ENCODE measurements at regions not wholly inside any gene's neighbourhood (a gene's known extent, or its start where the extent isn't known, plus 50 kb on each side); places are given as distances from the start of the nearest gene placed in this dataset.
"Not testable (repeated sequence)": the region's sequence is repeated elsewhere in the genome, so short reads cannot be mapped to it uniquely, and the experiment has no call there.

DNA sequence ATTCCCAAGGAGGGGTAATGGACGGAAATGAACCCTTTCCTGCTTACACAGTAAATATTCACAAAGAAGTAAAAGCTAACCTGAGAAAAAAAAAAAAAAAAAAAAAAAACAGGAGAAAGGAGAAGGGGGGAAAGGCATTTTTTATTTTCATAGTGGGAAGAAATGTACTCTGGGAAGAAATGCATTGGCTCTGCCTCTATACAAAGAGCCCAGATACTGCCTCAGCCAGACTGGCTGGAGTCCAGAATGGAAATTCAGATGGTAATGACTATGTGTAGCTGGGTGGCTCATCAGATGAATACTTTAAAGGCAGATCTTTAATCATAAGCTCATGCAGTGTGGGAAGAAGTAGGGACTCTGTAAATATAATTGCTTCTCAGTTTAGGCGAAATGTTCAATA, 124.9 kb upstream of the ZNF608 start:
- no peak for DNase-seq (ENCODE audit: low spot score)

- no peak for DNase-seq (ENCODE audit: low spot score)
Observed at GRCh38 chr5:124872086-124872485, 125.6 kb upstream of the ZNF608 start.

DNA sequence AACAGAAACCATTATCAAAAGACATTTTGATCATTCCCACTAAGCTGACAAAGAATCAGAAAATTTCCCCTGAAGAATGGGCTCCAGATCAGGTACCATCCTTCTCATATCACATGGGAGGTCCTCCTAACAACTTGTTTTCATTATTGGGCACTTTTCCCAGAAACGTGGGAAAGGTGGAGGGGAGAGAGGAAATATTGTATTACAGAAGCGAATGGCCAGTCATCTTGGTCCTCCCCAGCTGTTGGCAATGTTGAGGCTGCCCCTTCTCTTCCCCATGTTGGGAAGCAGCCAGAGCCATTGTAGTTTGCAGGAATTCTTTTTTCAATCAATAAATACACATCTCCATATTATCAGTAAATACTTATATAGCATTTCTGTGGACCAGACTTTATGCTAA, 126.2 kb upstream of the ZNF608 start:
- no peak for DNase-seq (ENCODE audit: low spot score)

DNA sequence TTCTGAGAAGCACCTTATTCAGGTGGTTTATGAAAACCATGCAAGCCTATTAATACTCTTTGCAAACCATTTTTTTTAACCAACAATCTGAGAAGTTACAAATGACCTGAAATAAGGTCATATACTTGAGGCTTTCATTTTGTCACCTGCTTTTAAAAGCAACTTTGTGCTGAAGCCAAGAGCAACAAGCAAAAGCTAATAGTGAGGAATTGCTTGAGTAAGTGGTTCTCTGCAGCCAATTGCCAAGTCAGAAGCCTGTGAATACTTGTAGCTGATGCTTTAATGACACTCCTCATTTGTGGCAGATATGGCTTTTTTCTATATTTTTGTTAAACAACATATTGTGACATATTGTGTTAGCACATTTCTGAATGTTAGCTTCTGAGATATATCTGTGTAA, 126.7 kb upstream of the ZNF608 start:
- no peak for DNase-seq (ENCODE audit: low spot score)

DNA sequence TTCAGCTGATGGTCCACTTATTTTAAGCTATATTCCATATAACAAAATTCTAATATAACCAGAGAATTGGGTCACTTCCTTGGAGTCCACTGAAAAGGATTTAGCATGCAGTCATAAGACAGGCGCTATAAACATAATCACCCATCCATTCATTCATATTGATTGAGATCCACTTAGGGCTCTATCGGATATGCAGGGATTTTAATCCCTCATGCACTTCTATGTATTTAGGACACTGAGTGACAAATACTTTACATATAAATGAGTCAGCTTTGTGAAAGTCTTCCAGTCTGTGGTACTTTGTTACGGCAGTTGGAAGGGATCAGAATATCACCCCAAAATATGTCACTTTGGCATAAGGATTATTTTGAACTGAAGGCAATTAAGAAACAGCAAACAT, 127.3 kb upstream of the ZNF608 start:
- DNase-seq (ENCODE audit: low spot score), result no peak

DNA sequence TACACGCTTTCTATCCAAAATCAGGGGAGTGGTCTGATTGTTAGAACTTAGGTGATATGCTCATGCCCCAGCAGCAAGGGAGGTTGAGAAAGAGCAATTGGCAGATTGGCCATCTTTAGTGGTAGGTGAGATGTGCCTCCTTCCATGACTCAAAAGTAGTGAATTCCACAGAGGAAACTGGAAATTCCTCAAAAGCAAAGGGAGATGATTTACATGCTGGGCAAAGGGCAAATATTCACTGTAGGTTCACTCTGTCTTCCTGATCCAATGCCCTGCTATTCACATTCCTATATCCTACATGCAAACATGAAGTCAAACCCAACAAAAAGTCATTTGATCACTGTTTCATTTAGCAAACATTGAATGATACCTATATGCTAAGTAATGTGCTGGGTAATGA, 130.1 kb upstream of the ZNF608 start:
- no peak for DNase-seq (ENCODE audit: low spot score)

- DNase-seq (ENCODE audit: low spot score), result no peak
Observed at GRCh38 chr5:124876983-124877382, 130.5 kb upstream of the ZNF608 start.

DNA sequence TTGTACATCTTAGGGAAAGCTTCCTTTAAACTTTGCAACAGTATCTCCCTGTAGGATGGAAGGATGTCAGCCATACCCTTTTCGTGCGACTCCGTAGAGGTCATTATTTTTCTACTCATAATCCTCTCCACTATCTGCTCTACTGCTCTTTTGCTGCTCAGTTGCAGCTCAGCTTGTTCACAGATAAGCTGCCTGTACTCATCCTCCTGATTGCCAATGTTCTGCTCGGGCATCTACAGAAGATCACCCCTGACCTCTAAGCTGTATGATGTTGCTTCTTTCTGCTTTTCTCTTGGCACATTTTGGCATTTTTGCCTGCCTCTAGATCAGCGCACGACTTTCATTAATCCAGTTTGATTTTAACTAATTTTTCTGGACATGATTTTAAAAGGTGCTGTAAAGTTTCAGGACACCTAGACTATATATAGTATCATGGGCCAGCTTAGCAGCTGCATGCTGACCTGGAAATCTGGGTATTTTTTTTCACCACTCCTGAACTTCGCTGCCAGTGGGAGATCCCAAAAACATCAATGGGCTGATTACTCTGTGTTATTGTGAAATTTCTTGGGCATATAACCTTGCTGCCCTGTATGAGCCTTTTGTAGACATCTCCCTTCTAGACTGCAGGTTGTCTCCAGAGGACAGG, 131.2 kb upstream of the ZNF608 start:
- DNase-seq (ENCODE audit: low spot score), result no peak

DNA sequence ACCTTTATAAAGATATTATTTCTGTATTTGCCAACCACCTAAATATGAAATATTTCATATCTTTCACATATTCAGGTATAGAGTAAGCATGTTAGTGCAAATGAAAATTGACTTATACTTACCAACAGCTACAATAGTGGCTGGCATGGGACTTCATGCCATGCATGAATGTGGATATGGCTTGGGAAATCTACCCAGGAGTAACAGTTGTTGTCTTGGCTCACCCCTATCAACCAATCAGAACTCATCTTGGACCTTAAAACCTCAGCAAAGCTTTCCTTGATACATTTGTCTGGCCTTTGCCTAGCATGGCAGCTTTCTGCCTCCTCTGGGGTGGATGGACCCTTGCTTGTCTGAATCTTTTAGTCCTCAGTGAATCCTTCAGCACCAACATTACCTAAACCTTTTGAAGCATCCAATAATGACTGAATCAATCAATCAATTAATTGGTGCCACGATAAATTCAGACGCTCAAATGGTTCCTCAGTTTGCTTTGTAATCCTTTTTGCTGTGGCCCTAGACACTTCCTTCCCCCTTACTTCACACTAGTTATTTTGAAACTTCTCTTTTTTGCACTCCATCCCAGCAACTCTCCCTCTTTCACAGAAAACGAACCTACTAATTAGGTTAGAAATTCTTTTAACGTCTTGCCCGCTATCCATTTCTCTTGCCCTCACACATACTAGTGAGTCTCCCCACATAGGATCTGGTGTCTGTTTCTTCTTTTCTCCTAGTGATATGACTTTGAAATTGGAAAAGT, 132.3 kb upstream of the ZNF608 start:
- no peak for DNase-seq (ENCODE audit: low spot score)

DNA sequence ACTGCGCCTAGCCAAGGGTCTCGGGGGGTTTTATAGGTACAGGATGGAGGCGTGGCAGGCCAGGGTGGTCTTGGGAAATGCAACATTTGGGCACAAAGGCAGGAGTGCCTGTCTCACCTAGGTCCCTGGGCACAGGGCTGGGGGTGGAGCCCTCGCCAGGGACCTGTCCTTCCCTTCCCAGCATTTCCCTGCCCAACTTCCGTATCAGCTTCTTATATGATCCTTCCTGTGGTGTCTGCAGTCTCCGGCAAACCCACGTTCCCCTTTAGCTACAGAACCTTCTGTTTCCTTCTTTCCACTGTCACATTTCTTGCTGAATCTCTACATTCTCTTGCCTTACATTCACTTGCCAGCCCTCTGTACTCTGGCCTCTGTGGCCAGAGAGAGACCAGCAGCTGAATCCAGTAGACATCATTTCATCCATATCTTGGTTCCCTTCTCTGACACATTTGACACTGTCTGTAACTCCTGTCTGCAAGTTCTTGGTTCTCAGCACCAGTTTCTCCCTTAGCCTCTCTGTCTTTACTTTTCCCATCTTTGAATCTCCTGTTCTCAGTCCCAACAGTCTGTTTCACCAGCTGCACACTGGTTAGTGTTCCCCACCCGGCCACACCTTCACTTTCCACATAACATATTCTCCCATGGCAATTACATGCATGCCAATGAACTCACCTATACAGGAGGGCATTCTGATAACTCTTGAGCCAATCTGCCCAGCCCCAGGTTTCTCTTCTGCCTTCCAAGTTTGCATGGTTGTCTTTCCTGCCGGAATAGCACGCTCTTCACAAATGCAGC, 134.7 kb upstream of the ZNF608 start:
- no peak for DNase-seq (ENCODE audit: low spot score)

- DNase-seq (ENCODE audit: low spot score), result no peak
Observed at GRCh38 chr5:124883681-124884080, 137.2 kb upstream of the ZNF608 start.

DNA sequence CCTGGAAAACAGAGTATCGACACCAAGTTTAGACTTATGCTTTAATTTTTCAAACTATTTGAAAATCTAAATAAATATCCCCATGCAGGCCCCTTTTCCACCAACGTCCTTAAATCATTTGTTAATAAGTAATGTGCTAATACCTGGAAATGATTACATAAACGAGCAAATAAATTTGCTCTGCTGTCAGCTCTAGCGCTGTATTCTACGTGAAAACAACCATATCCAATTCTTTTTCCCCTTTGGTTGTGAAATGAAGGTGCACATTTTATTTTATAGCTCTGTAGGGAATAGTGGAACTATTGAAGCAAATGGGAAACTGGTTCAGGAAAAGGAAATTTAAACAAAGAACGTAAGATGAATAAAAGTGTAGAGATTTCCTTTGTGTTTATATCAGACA, 137.7 kb upstream of the ZNF608 start:
- no peak for DNase-seq (ENCODE audit: low spot score)

GRCh38 chr5:124885490-124885889, 139.1 kb upstream of the ZNF608 start:
- DNase-seq (ENCODE audit: low spot score), result no peak

GRCh38 chr5:124887223-124887622, 140.8 kb upstream of the ZNF608 start:
- DNase-seq (ENCODE audit: low spot score), result no peak

DNA sequence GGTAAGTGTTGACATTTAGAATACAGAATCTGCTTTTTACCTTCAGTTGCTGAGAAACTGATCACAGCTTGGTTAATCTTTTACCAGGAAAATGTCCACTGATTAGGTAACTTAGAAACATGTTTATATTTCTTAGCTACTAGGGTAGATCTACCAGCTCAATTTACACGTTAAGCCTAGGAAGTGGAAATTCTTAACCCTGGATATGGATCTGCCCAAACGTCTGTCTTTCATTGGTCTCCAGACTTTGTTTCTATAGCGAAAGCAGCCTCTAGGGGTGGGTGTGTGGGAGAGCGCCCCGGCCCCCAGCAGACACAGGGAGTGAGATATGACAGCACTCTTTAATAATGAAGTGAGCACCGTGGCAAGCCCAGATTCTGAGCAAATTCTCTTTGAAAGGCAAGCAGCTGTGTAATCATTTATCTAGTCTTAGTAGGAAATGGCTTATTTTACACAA, 141.6 kb upstream of the ZNF608 start:
- DNase-seq (ENCODE audit: low spot score), result no peak

- DNase-seq (ENCODE audit: low spot score), result no peak
Observed at GRCh38 chr5:124888622-124889485, 142.4 kb upstream of the ZNF608 start.

GRCh38 chr5:124889486-124889825, 143.0 kb upstream of the ZNF608 start:
- no peak for DNase-seq (ENCODE audit: low spot score)

- no peak for DNase-seq (ENCODE audit: low spot score)
Observed at GRCh38 chr5:124889850-124890249, 143.4 kb upstream of the ZNF608 start.

DNA sequence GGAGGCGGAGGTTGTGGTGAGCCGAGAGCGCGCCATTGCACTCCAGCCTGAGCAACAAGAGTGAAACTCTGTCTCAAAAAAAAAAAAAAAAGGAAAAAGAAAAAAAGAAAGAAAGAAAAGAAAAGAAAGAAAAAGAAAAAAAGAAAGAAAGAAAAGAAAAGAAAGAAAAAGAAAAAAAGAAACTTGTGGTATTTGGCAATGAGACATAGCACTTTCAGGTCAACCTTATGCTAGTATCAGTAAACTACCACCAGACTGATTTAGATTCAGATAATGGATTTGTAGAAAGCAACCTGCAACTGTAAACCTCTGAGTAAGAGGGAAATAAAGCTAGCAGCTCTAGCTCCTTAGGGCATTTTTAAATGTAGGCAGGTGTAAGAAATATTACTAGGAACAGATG, 144.0 kb upstream of the ZNF608 start:
- not testable (repeated sequence) for DNase-seq (ENCODE audit: low spot score)

- DNase-seq (ENCODE audit: low spot score), result no peak
Observed at GRCh38 chr5:124891179-124891578, 144.7 kb upstream of the ZNF608 start.

DNA sequence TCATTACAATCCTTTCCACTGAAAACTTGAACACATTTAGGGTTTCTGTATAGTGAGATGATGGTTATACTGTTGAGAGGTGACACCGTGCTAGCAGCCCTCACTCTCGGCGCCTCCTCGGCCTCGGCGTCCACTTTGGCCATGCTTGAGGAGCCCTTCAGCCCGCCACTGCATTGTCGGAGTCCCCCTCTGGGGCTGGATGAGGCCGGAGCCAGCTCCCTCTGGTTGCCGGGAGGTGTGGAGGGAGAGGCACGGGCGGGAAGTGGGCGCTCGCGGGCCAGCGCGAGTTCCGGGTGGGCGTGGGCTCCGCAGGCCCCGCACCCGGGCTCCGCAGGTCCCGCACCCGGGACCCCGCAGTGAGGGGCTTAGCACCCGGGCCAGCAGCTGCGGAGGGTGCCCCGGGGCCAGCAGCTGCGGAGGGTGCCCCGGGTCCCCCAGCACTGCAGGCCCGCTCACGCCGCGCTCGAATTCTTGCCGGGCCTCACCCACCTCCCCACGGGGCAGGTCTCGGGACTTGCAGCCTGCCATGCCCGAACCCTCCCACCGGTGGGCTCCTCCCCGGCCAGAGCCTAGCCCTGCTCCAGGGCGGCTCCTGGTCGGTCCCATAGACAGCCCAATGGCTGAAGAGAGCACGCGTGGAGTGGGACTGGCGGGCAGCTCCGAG, 145.9 kb upstream of the ZNF608 start:
- DNase-seq (ENCODE audit: low spot score), result no peak
